ENCODE measurements at regions not wholly inside any gene's neighbourhood (a gene's known extent, or its start where the extent isn't known, plus 50 kb on each side); places are given as distances from the start of the nearest gene placed in this dataset.

DNA sequence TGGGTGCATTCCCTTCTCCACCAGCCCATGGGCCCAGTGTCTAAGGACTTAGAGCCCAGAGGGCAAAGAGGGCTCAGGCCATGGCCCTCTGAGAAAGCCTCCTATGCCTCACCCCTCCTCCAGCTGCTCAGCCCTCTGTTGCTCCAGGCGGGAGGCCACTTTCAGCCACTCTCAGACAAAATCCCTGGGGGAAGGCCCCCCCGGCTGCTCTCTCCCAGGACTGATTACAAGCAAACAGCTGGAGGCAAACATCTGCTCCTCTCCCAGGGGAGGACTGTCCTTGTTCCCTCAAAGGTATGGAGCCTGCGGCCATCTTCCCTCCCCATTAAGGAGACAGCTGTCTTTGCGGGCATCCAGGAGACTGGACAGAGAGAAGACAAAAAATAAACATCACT lies 54.9 kb upstream of the DLX4 start:
- peaks cover 88% of the 10 kb centered on the region for H3K27me3 Mint-ChIP-seq
- no peak overlapping the region for H3K4me3 Mint-ChIP-seq
- ATAC-seq (no peak), DNase-seq (no peak)
- H3K27ac Mint-ChIP-seq, result no peak overlapping the region
- H3K9me3 Mint-ChIP-seq, result no peaks in the 10 kb centered on the region
- H3K4me1 Mint-ChIP-seq, result peaks cover 14% of the 10 kb centered on the region

- Mint-ChIP-seq H3K4me1 (peaks cover 13% of the 10 kb centered on the region), H3K27me3 (peaks cover 82% of the 10 kb centered on the region), H3K9me3 (no peaks in the 10 kb centered on the region), H3K27ac (no peak overlapping the region), H3K4me3 (no peak overlapping the region)
- ATAC-seq (no peak), DNase-seq (no peak)
Measured at GRCh38 chr17:49914664-49915063, 54.3 kb upstream of the DLX4 start.

- Mint-ChIP-seq H3K4me1 (peaks cover 7% of the 10 kb centered on the region), H3K27me3 (peaks cover 76% of the 10 kb centered on the region), H3K27ac (no peak overlapping the region), H3K9me3 (no peaks in the 10 kb centered on the region), H3K4me3 (no peak overlapping the region)
- no peak for DNase-seq
- ATAC-seq, result no peak
Measured at GRCh38 chr17:49915260-49915659, 53.7 kb upstream of the DLX4 start.

DNA sequence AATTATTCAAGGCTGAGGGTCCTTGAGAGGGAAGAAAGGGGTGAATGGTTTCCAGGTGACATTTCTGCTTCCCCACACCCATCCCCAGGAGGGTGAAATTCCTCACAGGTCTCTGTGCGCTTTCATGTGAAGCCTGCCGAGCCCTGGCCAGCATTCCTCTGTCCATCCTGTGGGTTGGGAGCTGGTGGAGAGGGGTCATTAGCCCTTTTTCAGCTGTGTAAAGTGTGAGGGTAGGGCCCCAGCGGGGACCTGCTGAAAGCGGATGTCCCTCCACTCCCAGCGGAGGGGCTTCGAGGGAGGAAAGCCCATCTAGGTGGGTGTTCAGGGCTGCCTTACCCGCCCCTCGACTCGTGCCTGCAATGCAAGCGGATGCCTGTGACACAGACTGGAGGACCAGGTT lies 53.3 kb upstream of the DLX4 start:
- peaks cover 3% of the 10 kb centered on the region for H3K4me1 Mint-ChIP-seq
- H3K9me3 Mint-ChIP-seq, result no peaks in the 10 kb centered on the region
- H3K27ac Mint-ChIP-seq, result no peak overlapping the region
- peaks cover 72% of the 10 kb centered on the region for H3K27me3 Mint-ChIP-seq
- no peak for ATAC-seq
- no peak for DNase-seq
- no peak overlapping the region for H3K4me3 Mint-ChIP-seq

DNA sequence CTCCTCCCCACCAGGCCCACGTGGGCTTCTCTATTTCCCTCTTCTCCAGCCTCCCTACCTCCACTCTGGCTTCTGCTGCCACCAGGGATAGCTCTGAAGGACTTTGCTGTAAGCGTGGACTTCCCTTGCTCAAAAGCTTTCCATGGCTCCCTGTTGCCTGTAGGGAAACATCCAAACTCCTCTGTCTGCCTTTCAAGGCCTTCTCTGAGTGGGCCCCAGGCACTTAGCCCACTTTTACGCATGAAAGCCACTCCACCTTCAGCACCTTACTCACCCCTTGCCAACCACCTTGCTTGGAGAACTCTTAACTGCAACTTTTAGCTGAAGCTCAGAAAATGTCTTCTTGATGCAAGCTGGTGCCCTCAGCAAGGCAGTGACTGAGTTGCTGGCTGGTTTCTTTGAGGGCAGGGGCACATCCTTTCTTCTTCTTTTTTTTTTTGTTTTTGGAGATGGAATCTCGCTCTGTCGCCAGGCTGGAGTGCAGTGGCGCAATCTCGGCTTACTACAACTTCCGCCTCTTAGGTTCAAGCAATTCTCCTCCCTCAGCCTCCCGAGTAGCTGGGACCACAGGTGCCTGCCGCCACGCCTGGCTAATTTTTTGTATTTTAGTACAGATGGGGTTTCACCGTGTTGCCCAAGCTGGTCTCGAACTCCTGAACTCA lies 52.0 kb upstream of the DLX4 start:
- peaks cover 59% of the 10 kb centered on the region for H3K27me3 Mint-ChIP-seq
- no peaks in the 10 kb centered on the region for H3K4me1 Mint-ChIP-seq
- no peaks in the 10 kb centered on the region for H3K9me3 Mint-ChIP-seq
- no peak overlapping the region for H3K4me3 Mint-ChIP-seq
- DNase-seq (no peak), ATAC-seq (no peak)
- H3K27ac Mint-ChIP-seq, result no peak overlapping the region

DNA sequence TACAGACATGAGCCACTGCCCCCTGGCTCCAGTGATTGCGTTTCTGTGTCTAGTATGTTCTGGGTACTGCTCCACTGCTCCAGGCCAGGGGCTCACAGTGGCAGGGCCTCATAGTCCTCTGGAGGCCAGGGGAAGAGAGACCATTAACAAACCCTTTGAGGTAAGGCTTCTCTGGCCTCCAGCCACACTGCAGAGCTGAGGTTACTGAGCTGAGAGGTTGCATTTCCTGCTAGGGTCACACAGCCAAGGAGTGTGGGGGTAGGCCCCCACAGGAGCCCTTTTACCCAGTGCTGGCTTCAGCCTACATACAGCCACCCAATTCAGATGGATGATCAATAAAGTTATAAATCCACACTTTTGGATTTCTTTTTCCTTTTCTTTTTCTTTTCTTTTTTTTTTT lies 50.4 kb upstream of the DLX4 start:
- no peak for ATAC-seq
- peaks cover 44% of the 10 kb centered on the region for H3K27me3 Mint-ChIP-seq
- no peak overlapping the region for H3K27ac Mint-ChIP-seq
- DNase-seq, result no peak
- no peaks in the 10 kb centered on the region for H3K4me1 Mint-ChIP-seq
- H3K4me3 Mint-ChIP-seq, result no peak overlapping the region
- H3K9me3 Mint-ChIP-seq, result no peaks in the 10 kb centered on the region

Measured in stimulated activated naive CD8-positive, alpha-beta T cell treated with anti-CD3 and anti-CD28 coated beads, Interleukin-15, amount 100 ng/mL, for 72 hours (primary cell).